Vagina (tissue), 2 donors: ENCODE measurements at regions not wholly inside any gene's neighbourhood (a gene's known extent, or its start where the extent isn't known, plus 50 kb on each side); places are given as distances from the start of the nearest gene placed in this dataset.

Experiments used
- CTCF ChIP-seq, 3 experiments: fragments of 450-650 bp in 2 of 3; fragments of 200-600 bp in 1 of 3; sonication (generic) in 1 of 3; IDR thresholded peaks; one replicate each; pipeline ENCODE4 v1.5.1; 2017 to 2019; ENCODE audit warnings: antibody characterized with exemption in 3 of 3, mild to moderate bottlenecking in 2 of 3, moderate library complexity in 2 of 3
- POLR2AphosphoS5 ChIP-seq, 2 donors: sonication (generic); formaldehyde crosslinking; IDR thresholded peaks; one replicate each; pipeline ENCODE4 v1.9.0; 2017; ENCODE audit warnings: antibody characterized with exemption in 2 of 2, mild to moderate bottlenecking in 2 of 2, low read depth in 1 of 2; ENCODE audit not compliant: insufficient read depth in 1 of 2

- TF ChIP-seq CTCF (IDR thresholded peaks at IDR 0.05), result no peak
- no peak for TF ChIP-seq POLR2AphosphoS5 (IDR thresholded peaks at IDR 0.05; ENCODE audit: insufficient read depth in 1 of 2, low read depth in 1 of 2)
Measured at GRCh38 chr2:45212953-45213635, 203.8 kb upstream of the SIX2 start.
